MCF 10A (cell line): ENCODE measurements at regions not wholly inside any gene's neighbourhood (a gene's known extent, or its start where the extent isn't known, plus 50 kb on each side); places are given as distances from the start of the nearest gene placed in this dataset.
A peak's percentile ranks its signal among the peaks of the same experiment; 100 is the strongest.

Experiments
- BruUV-seq: library from RNA; stranded (reverse); fragments of 400-500 nt; replicated peaks from 2 replicates; lab custom pipeline; 2021; lab: Mats Ljungman, UMichigan
- CTCF ChIA-PET: fragments of 300-600 bp; sonication (Branson Sonifier 250); formaldehyde crosslinking; extraction: SDS; loops from one replicate; lab custom pipeline; 2021; ENCODE audit warnings: antibody characterized with exemption, inconsistent platforms; lab: Yijun Ruan, JAX
- POLR2A ChIA-PET: fragments of 300-600, 350-650 bp; sonication (Branson Sonifier 250); formaldehyde crosslinking; extraction: SDS; loops from one replicate; lab custom pipeline; 2020; ENCODE audit warnings: antibody characterized with exemption, inconsistent platforms; lab: Yijun Ruan, JAX
- DNase-seq: peaks from one replicate; pipeline ENCODE4 v3.0.0-alpha.2; 2018; ENCODE audit not compliant: unreplicated experiment
- H3K27ac Mint-ChIP-seq: one replicate; pipeline ENCODE4 v1.8.0; 2022; ENCODE audit warnings: mild to moderate bottlenecking, low read depth, mixed read lengths; ENCODE audit not compliant: unreplicated experiment
- H3K27me3 Mint-ChIP-seq: one replicate; pipeline ENCODE4 v1.8.0; 2022; ENCODE audit warnings: mixed read lengths; ENCODE audit not compliant: insufficient read depth, unreplicated experiment
- H3K36me3 Mint-ChIP-seq: one replicate; pipeline ENCODE4 v1.8.0; 2022; ENCODE audit warnings: mild to moderate bottlenecking, moderate library complexity, mixed read lengths; ENCODE audit not compliant: insufficient read depth, unreplicated experiment
- H3K4me1 Mint-ChIP-seq: one replicate; pipeline ENCODE4 v1.8.0; 2022; ENCODE audit warnings: mixed read lengths; ENCODE audit not compliant: insufficient read depth, unreplicated experiment
- H3K4me3 Mint-ChIP-seq: one replicate; pipeline ENCODE4 v1.8.0; 2022; ENCODE audit warnings: mild to moderate bottlenecking, moderate library complexity, mixed read lengths; ENCODE audit not compliant: unreplicated experiment
- H3K9me3 Mint-ChIP-seq: one replicate; pipeline ENCODE4 v1.8.0; 2022; ENCODE audit warnings: mixed read lengths; ENCODE audit not compliant: unreplicated experiment
- CTCF ChIP-seq: fragments of 200-600 bp; IDR thresholded peaks from one replicate; pipeline ENCODE4 v1.8.0; 2022; ENCODE audit warnings: antibody characterized with exemption, mild to moderate bottlenecking; ENCODE audit not compliant: unreplicated experiment
- intact Hi-C: fragments of 100-400 bp; cut with micrococcal nuclease; formaldehyde crosslinking; loops from 2 replicates; pipeline ENCODE4 v1.14.1; 2022

GRCh38 chr2:18435426-18436037, 124.9 kb downstream of the RDH14 start:
- intact Hi-C loops: loop anchor here (1.0 to 5.0 kb wide), 5 partner anchors 48 to 1428 kb away; no protein-coding TSS in a partner anchor
- Mint-ChIP-seq H3K4me3 (no peak overlapping the region), H3K4me1 (no peaks in the 10 kb centered on the region), H3K36me3 (no peaks in the 10 kb centered on the region), H3K9me3 (no peaks in the 10 kb centered on the region), H3K27me3 (no peaks in the 10 kb centered on the region), H3K27ac (no peak overlapping the region)
- peak; percentile 69 for DNase-seq
- TF ChIP-seq CTCF: peak; percentile 63
- ChIA-PET CTCF (interaction anchor here (0.5 to 1.5 kb wide), 12 partner anchors 14 to 1431 kb away, joined by 3 to 9 read pairs (median 3); no protein-coding TSS in a partner anchor), POLR2A (no interaction called here)
- no TSS peak for BruUV-seq

GRCh38 chr2:18433872-18434271, 126.6 kb downstream of the RDH14 start:
- no TSS peak for BruUV-seq
- TF ChIP-seq CTCF: no peak
- intact Hi-C loops: loop anchor here (2.0 kb wide), 1 partner anchor 87 kb away; no protein-coding TSS in a partner anchor
- POLR2A ChIA-PET: no interaction called here
- Mint-ChIP-seq H3K27ac (no peak overlapping the region), H3K4me3 (no peak overlapping the region), H3K27me3 (no peaks in the 10 kb centered on the region), H3K36me3 (no peaks in the 10 kb centered on the region), H3K4me1 (no peaks in the 10 kb centered on the region), H3K9me3 (no peaks in the 10 kb centered on the region)
- CTCF ChIA-PET: interaction anchor here (0.6 kb wide), 1 partner anchor 554 kb away, joined by 5 read pairs; no protein-coding TSS in a partner anchor
- DNase-seq: no peak

- H3K4me3 Mint-ChIP-seq: no peak overlapping the region
- ChIA-PET POLR2A (no interaction called here), CTCF (interaction anchor here (0.6 to 1.1 kb wide), 2 partner anchors 16 to 48 kb away, joined by 3 read pairs; no protein-coding TSS in a partner anchor)
- H3K9me3 Mint-ChIP-seq: no peaks in the 10 kb centered on the region
- no peak for TF ChIP-seq CTCF
- H3K27ac Mint-ChIP-seq: no peak overlapping the region
- intact Hi-C loops: no loop called here
- no peaks in the 10 kb centered on the region for H3K27me3 Mint-ChIP-seq
- H3K4me1 Mint-ChIP-seq: no peaks in the 10 kb centered on the region
- BruUV-seq: no TSS peak
- H3K36me3 Mint-ChIP-seq: no peaks in the 10 kb centered on the region
- DNase-seq: no peak
These were observed 127.5 kb downstream of the RDH14 start for GRCh38 chr2:18432999-18433398.

GRCh38 chr2:18430996-18431748, 129.3 kb downstream of the RDH14 start:
- Mint-ChIP-seq H3K27me3 (no peaks in the 10 kb centered on the region), H3K4me3 (no peak overlapping the region), H3K9me3 (no peaks in the 10 kb centered on the region), H3K4me1 (no peaks in the 10 kb centered on the region), H3K27ac (no peak overlapping the region), H3K36me3 (no peaks in the 10 kb centered on the region)
- TF ChIP-seq CTCF: no peak
- DNase-seq: no peak
- ChIA-PET POLR2A (interaction anchor here (0.5 kb wide), 1 partner anchor 13 kb away, joined by 3 read pairs; no protein-coding TSS in a partner anchor), CTCF (no interaction called here)
- BruUV-seq: no TSS peak
- intact Hi-C loops: no loop called here
